Choroid plexus epithelial cell (primary cell): ENCODE measurements at regions not wholly inside any gene's neighbourhood (a gene's known extent, or its start where the extent isn't known, plus 50 kb on each side); places are given as distances from the start of the nearest gene placed in this dataset.

ENCODE experiments used
- DNase-seq: peaks from one replicate; pipeline ENCODE4 v3.0.0-alpha.2; 2010; ENCODE audit warnings: low read depth
- H3K4me3 ChIP-seq: 2 replicates; pipeline ENCODE4 v1.5.1; 2011; ENCODE audit warnings: low read depth, mild to moderate bottlenecking, control low read depth, low read length, moderate library complexity
- TF ChIP-seq, protein P1 (sequence below): conservative IDR thresholded peaks from 2 replicates; pipeline ENCODE4 v1.5.1; 2011; ENCODE audit warnings: low read depth, mild to moderate bottlenecking, control low read depth, inconsistent platforms, low read length, moderate library complexity

DNA sequence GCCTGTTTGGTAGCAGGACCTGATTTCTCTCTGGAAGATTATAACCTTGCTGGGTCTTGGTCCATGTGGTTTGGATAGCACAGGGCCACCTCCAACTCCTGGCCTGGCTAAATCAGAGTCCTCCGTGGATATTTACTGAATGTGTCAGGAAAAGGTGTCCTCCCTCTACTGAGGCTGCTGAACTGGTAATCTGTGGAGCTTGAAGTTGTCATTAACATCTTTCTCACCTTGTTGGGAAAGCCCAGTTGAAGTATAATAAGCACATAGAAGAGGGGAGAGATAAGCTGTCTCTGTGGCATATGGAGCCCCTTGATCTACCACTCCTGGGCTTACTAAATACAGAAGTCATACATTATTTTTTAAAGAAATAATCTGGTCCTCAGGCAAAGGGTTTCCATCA is 294.3 kb upstream of the B3GALT2 start:
- DNase-seq: no peak
- no peak overlapping the region for H3K4me3 ChIP-seq
- TF ChIP-seq, protein P1, sequence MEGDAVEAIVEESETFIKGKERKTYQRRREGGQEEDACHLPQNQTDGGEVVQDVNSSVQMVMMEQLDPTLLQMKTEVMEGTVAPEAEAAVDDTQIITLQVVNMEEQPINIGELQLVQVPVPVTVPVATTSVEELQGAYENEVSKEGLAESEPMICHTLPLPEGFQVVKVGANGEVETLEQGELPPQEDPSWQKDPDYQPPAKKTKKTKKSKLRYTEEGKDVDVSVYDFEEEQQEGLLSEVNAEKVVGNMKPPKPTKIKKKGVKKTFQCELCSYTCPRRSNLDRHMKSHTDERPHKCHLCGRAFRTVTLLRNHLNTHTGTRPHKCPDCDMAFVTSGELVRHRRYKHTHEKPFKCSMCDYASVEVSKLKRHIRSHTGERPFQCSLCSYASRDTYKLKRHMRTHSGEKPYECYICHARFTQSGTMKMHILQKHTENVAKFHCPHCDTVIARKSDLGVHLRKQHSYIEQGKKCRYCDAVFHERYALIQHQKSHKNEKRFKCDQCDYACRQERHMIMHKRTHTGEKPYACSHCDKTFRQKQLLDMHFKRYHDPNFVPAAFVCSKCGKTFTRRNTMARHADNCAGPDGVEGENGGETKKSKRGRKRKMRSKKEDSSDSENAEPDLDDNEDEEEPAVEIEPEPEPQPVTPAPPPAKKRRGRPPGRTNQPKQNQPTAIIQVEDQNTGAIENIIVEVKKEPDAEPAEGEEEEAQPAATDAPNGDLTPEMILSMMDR: no peak

DNA sequence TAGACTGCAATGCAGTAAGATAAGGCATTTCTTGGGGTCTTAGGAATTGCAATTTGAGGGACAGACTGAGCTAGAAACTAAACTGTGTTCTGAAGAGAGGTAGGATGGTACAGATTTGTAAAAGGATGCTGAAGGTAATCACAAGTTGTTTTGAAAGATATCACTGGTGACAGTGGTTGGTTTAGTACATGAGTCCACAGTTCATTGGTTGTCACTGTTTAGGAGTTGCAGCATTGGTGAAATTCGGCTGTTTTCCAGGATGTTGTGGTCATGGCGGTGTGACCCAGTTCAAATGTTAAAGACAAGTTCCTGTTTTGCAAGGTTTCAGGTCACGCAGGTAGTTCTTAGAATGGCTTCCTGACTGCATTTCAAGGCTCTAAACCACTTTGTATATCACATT is 292.8 kb upstream of the B3GALT2 start:
- TF ChIP-seq, protein P1: no peak
- no peak overlapping the region for H3K4me3 ChIP-seq
- DNase-seq: no peak

DNA sequence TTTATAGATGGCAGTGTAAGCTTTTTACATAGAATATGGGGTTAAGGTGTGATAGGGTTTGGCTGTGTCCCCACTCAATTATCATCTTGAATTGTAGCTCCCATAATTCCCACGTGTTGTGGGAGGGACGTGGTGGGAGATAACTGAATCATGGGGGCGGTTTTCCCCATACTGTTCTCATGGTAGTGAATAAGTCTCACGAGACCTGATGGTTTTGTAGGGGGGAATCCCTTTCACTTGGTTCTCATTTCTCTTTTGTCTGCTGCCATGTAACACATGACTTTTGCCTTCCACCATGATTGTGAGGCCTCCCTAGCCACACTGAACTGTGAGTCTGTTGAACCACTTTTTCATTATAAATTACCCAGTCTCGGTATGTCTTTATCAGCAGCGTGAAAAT is 290.3 kb upstream of the B3GALT2 start:
- no peak for DNase-seq
- TF ChIP-seq, protein P1: no peak
- no peak overlapping the region for H3K4me3 ChIP-seq

DNA sequence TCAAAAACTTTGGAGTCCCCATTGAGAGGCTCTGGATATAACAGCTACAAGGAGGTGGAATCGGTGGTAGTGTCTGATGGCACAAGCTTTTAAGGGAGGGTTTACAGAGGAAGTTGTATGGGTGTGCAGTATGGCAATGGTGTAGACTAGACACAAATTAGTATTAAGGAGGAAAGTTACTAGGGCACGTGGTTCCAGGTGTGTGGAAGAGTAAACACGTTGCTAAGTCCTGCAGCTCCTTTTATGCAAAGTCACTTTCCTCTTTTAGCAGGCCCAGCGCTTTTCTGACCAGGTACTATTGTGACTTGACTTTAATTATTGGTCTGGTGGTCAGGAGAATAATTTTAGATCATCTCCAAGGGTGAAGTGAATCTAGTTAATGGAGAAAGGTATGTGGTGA is 287.5 kb upstream of the B3GALT2 start:
- no peak for DNase-seq

DNA sequence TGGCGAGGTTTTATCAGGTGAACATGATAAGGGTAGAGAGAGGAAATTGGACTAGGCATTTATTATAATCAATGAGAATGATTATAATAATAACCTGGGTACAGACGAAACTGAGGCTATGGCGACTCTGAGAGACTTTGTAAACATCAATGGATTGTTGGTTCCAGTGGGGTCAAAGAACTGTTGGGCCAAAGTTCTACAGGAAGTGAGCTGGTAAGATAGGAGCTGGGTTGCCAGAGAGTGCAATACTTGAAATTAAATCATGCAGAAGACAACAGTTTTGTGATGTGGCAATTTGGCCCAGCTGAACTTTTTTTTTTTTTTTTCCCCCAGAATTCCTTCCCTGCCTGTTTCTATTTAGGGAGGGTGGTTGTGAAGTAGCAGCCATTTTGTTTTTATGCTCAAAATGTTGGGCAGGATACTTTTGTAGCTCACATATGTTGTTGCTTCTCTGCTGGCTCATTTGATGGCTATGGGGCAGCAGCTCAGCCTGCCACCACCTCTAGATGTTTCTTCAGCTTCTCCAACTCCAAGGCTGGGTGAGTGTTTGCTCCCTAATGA is 286.5 kb upstream of the B3GALT2 start:
- no peak for DNase-seq
- TF ChIP-seq, protein P1: no peak

More for the DNA sequence above, 287.5 kb upstream of the B3GALT2 start:
- H3K4me3 ChIP-seq: no peak overlapping the region
- TF ChIP-seq, protein P1: no peak

DNA sequence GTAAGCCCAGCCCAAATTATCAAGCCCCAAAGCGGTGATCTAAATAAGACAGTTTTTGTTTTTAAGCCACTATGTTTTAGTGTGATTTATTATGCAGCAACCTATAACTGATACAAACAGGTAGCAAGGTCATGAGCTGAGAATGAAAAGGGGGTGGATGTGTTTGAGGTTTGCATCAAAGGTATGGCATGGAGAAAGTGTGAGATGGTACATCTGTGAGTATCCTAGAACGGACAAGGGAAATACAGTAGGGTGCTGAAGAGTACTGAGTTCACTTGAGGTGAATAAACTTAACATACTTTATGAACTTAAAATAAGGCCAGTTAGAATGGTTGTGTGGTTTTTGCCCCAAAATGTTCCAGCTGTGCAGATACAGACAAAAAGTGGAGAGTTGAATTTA is 286.0 kb upstream of the B3GALT2 start:
- TF ChIP-seq, protein P1: no peak
- DNase-seq: no peak
- H3K4me3 ChIP-seq: no peak overlapping the region

More for the DNA sequence above, 286.5 kb upstream of the B3GALT2 start:
- H3K4me3 ChIP-seq: no peak overlapping the region

DNA sequence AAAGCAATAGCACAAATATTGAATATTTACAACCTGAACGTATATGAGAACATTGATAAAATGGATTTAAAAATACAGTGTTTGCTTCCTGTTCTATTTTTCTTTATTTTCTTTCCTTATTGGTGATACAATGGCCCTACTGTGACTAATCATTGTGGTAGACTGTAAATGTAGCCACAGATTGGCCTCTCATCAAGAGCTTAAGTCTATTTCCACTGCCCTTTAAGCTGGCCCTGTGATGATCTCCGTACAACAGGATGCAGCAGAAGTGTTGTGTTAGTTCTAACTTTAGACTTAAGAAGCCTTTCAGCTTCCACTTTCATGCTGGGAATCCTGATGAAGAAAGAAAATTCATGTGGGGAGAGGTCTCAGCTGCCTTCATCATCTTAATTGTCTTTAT is 285.6 kb upstream of the B3GALT2 start:
- no peak for DNase-seq
- TF ChIP-seq, protein P1: no peak
- H3K4me3 ChIP-seq: no peak overlapping the region
